Smooth muscle cell (in vitro differentiated cells): ENCODE measurements at regions not wholly inside any gene's neighbourhood (a gene's known extent, or its start where the extent isn't known, plus 50 kb on each side); places are given as distances from the start of the nearest gene placed in this dataset.

Experiments
- DNase-seq: peaks from one replicate; lab custom pipeline; 2025; ENCODE audit not compliant: unreplicated experiment; lab: John Stamatoyannopoulos, UW
- H2AFZ ChIP-seq: fragments of 200-600 bp; sonication (generic); 2 replicates; pipeline ENCODE4 v1.6.0; 2016; ENCODE audit warnings: antibody characterized with exemption, low read depth, mild to moderate bottlenecking
- H3F3A ChIP-seq: fragments of 200-600 bp; sonication (generic); 2 replicates; pipeline ENCODE4 v1.6.0; 2017; ENCODE audit warnings: antibody characterized with exemption, low read depth
- H3K27ac ChIP-seq: fragments of 200-600 bp; sonication (generic); 2 replicates; pipeline ENCODE4 v1.5.1; 2016; ENCODE audit warnings: low read depth, mild to moderate bottlenecking
- H3K27me3 ChIP-seq: fragments of 200-600 bp; sonication (generic); 2 replicates; pipeline ENCODE4 v1.6.1; 2016; ENCODE audit warnings: low read depth, mild to moderate bottlenecking
- H3K36me3 ChIP-seq: fragments of 200-600 bp; sonication (generic); 2 replicates; pipeline ENCODE4 v1.5.1; 2016; ENCODE audit warnings: low read depth
- H3K4me1 ChIP-seq: fragments of 200-600 bp; sonication (generic); 2 replicates; pipeline ENCODE4 v1.5.1; 2016; ENCODE audit warnings: low read depth
- H3K4me2 ChIP-seq: fragments of 200-600 bp; sonication (generic); 2 replicates; pipeline ENCODE4 v1.6.0; 2016; ENCODE audit warnings: mild to moderate bottlenecking
- H3K4me3 ChIP-seq: fragments of 200-600 bp; sonication (generic); 2 replicates; pipeline ENCODE4 v1.5.1; 2016; ENCODE audit warnings: mild to moderate bottlenecking
- H3K79me2 ChIP-seq: fragments of 200-600 bp; sonication (generic); 2 replicates; pipeline ENCODE4 v1.6.0; 2016; ENCODE audit warnings: low read depth, mild to moderate bottlenecking
- H3K9ac ChIP-seq: fragments of 200-600 bp; sonication (generic); 2 replicates; pipeline ENCODE4 v1.6.0; 2016; ENCODE audit warnings: low read depth
- H3K9me3 ChIP-seq: fragments of 200-600 bp; sonication (generic); replicated peaks from 2 replicates; pipeline ENCODE4 v1.5.1; 2016; ENCODE audit warnings: low read depth
- H4K20me1 ChIP-seq: fragments of 200-600 bp; sonication (generic); 2 replicates; pipeline ENCODE4 v1.6.0; 2016; ENCODE audit warnings: low read depth
- CTCF ChIP-seq: fragments of 200-600 bp; sonication (generic); IDR thresholded peaks from 2 replicates; pipeline ENCODE4 v1.5.1; 2017; ENCODE audit warnings: borderline replicate concordance, mild to moderate bottlenecking, antibody characterized with exemption; ENCODE audit not compliant: insufficient read depth, poor library complexity, severe bottlenecking
- WGBS: methylation state at CpG from one replicate; pipeline ENCODE4 v1.1.7; 2016; ENCODE audit warnings: low lambda C conversion rate; 5-methylcytosine and 5-hydroxymethylcytosine counted together

GRCh38 chr12:92244036-92244435 lies 98.4 kb upstream of the BTG1 start:
- no peak for TF ChIP-seq CTCF
- Histone ChIP-seq H3K4me3 (no peak overlapping the region), H2AFZ (peak overlapping the region; percentile 66), H3F3A (no peaks in the 10 kb centered on the region), H3K27ac (no peak overlapping the region), H3K36me3 (no peaks in the 10 kb centered on the region), H3K79me2 (no peaks in the 10 kb centered on the region), H3K4me2 (no peak overlapping the region), H3K9me3 (no peaks in the 10 kb centered on the region), H3K4me1 (no peaks in the 10 kb centered on the region), H3K9ac (no peak overlapping the region), H3K27me3 (no peaks in the 10 kb centered on the region), H4K20me1 (no peaks in the 10 kb centered on the region)
- DNase-seq = no peak
- 42% methylated on average over 3 of the region's 3 CpGs for WGBS

- Histone ChIP-seq H3K9me3 (no peaks in the 10 kb centered on the region), H3K36me3 (no peaks in the 10 kb centered on the region), H3K9ac (no peak overlapping the region), H3K4me1 (no peaks in the 10 kb centered on the region), H3K4me2 (no peak overlapping the region), H3K27ac (no peak overlapping the region), H3K79me2 (no peaks in the 10 kb centered on the region), H3K4me3 (no peak overlapping the region), H3K27me3 (no peaks in the 10 kb centered on the region), H3F3A (no peaks in the 10 kb centered on the region), H4K20me1 (no peaks in the 10 kb centered on the region), H2AFZ (no peak overlapping the region)
- no peak for TF ChIP-seq CTCF
- no peak for DNase-seq
- 94% methylated on average over 3 of the region's 3 CpGs for WGBS
Measured at GRCh38 chr12:92242907-92243306, 97.3 kb upstream of the BTG1 start.

- H3K9me3 ChIP-seq = no peaks in the 10 kb centered on the region
- H3K4me1 ChIP-seq = no peaks in the 10 kb centered on the region
- no peaks in the 10 kb centered on the region for H3K36me3 ChIP-seq
- H2AFZ ChIP-seq = peak overlapping the region; percentile 43
- TF ChIP-seq CTCF = no peak
- no peak overlapping the region for H3K9ac ChIP-seq
- no peaks in the 10 kb centered on the region for H3K79me2 ChIP-seq
- no peaks in the 10 kb centered on the region for H3F3A ChIP-seq
- H4K20me1 ChIP-seq = no peaks in the 10 kb centered on the region
- no peaks in the 10 kb centered on the region for H3K27me3 ChIP-seq
- no peak overlapping the region for H3K4me2 ChIP-seq
- H3K27ac ChIP-seq = no peak overlapping the region
- H3K4me3 ChIP-seq = no peak overlapping the region
- 83% methylated on average over 6 of the region's 6 CpGs for WGBS
- no peak for DNase-seq
Measured at GRCh38 chr12:92237762-92238523, 92.3 kb upstream of the BTG1 start.

GRCh38 chr12:92237262-92237661 lies 91.6 kb upstream of the BTG1 start:
- no peak overlapping the region for H3K4me2 ChIP-seq
- no peak overlapping the region for H3K27ac ChIP-seq
- H3K36me3 ChIP-seq = no peaks in the 10 kb centered on the region
- no peaks in the 10 kb centered on the region for H3K27me3 ChIP-seq
- no peaks in the 10 kb centered on the region for H3K4me1 ChIP-seq
- no peak for TF ChIP-seq CTCF
- H3K4me3 ChIP-seq = no peak overlapping the region
- H3K9me3 ChIP-seq = no peaks in the 10 kb centered on the region
- H3K9ac ChIP-seq = no peak overlapping the region
- WGBS = 88% methylated on average over 1 of the region's 1 CpG
- DNase-seq = no peak
- H3K79me2 ChIP-seq = no peaks in the 10 kb centered on the region
- H3F3A ChIP-seq = no peaks in the 10 kb centered on the region
- peak overlapping the region; percentile 43 for H2AFZ ChIP-seq
- H4K20me1 ChIP-seq = no peaks in the 10 kb centered on the region
